ENCODE measurements at regions not wholly inside any gene's neighbourhood (a gene's known extent, or its start where the extent isn't known, plus 50 kb on each side); places are given as distances from the start of the nearest gene placed in this dataset.

GRCh38 chr14:101200650-101201516, 297.4 kb upstream of the RTL1 start:
- intact Hi-C loops (cut with micrococcal nuclease; ENCODE audit: unreplicated experiment) (no loop called here), in situ Hi-C loops (cut with HindIII; ENCODE audit: extremely low pct_ligation_motif_present, low pct_unique_long_range_greater_than_20kb) (no loop called here)
- peaks cover 1 to 11% of the 10 kb centered on the region in 2 experiments; a peak in 3 of 5 replicates for H3K27me3 ChIP-seq (ENCODE audit: control insufficient read depth in 1 of 2, insufficient read depth in 2 of 2, low read length in 2 of 2)
- FAIRE-seq (no peak), ATAC-seq (no peak), DNase-seq (ENCODE audit: low spot score) (no peak)
- ChIA-PET CTCF (ENCODE audit: low intra/inter-chr PET ratio, low total read pairs) (no interaction called here), POLR2A (no interaction called here)
- H3K79me2 ChIP-seq (ENCODE audit: insufficient read depth, low read length), result no peaks in the 10 kb centered on the region
- H3K9me3 ChIP-seq (ENCODE audit: low read length), result no peaks in the 10 kb centered on the region
- no peaks in the 10 kb centered on the region for H4K20me1 ChIP-seq (ENCODE audit: insufficient read depth, low read length)
- H3K4me3 ChIP-seq (replicated peaks in 1 of 3; ENCODE audit: insufficient read depth in 1 of 3, low read depth in 2 of 3, low read length in 3 of 3), result no peak overlapping the region
- no TSS peak for BruUV-seq (replicated peaks)
- no peaks in the 10 kb centered on the region for H3K4me1 ChIP-seq (ENCODE audit: insufficient read depth, low read length)
- TF ChIP-seq KDM3A (CRISPR knock-in tag; IDR thresholded peaks at IDR 0.05; ENCODE audit: low read depth) (no peak), ZNF382 (CRISPR knock-in tag; IDR thresholded peaks at IDR 0.05; ENCODE audit: borderline replicate concordance) (no peak), SCMH1 (CRISPR knock-in tag; IDR thresholded peaks at IDR 0.05; ENCODE audit: borderline replicate concordance) (no peak), UBTF (CRISPR knock-in tag; IDR thresholded peaks at IDR 0.05) (no peak), MAFG (CRISPR knock-in tag; IDR thresholded peaks at IDR 0.05) (no peak), ZNF746 (CRISPR knock-in tag; IDR thresholded peaks at IDR 0.05) (no peak), EHMT2 (IDR thresholded peaks at IDR 0.05; ENCODE audit: borderline replicate concordance, low read depth, low read length) (no peak)
- H3K36me3 ChIP-seq (replicated peaks in 1 of 2; ENCODE audit: control insufficient read depth in 1 of 2, insufficient read depth in 2 of 2, low read length in 2 of 2), result no peaks in the 10 kb centered on the region
- no peak overlapping the region for H2AFZ ChIP-seq (ENCODE audit: low read length)
- WGBS (ENCODE audit: low lambda C conversion rate), result 30% methylated on average over 9 of the region's 12 CpGs
- no peak overlapping the region for H3K4me2 ChIP-seq (ENCODE audit: low read depth, low read length)
- H3K9ac ChIP-seq (ENCODE audit: insufficient read depth, low read depth, low read length), result no peak overlapping the region
- H3K27ac ChIP-seq (ENCODE audit: extremely low read length, insufficient read depth, low read length), result no peak overlapping the region
